Neutrophil (primary cell): ENCODE measurements at regions not wholly inside any gene's neighbourhood (a gene's known extent, or its start where the extent isn't known, plus 50 kb on each side); places are given as distances from the start of the nearest gene placed in this dataset.

ENCODE experiments used
- H3K27ac ChIP-seq: fragments of 200-600 bp; sonication (generic); 2 replicates; pipeline ENCODE4 v1.5.1; 2016; ENCODE audit warnings: mild to moderate bottlenecking, moderate library complexity
- H3K27me3 ChIP-seq: fragments of 200-600 bp; sonication (generic); 2 replicates; pipeline ENCODE4 v1.6.0; 2016; ENCODE audit warnings: mild to moderate bottlenecking
- H3K36me3 ChIP-seq: fragments of 200-600 bp; sonication (generic); 2 replicates; pipeline ENCODE4 v1.5.1; 2017
- H3K4me1 ChIP-seq, 2 experiments: fragments of 200-600 bp in 1 of 2; sonication (generic) in 1 of 2; 1 replicate in 1 of 2; 2 replicates in 1 of 2; pipeline versions ENCODE4 v1.5.1 to v1.6.1; 2013 to 2016; ENCODE audit warnings: low read depth in 1 of 2, low read length in 1 of 2, mild to moderate bottlenecking in 1 of 2, moderate library complexity in 1 of 2; ENCODE audit not compliant: control insufficient read depth in 1 of 2, insufficient read depth in 1 of 2
- H3K4me3 ChIP-seq, 2 experiments: fragments of 200-600 bp in 1 of 2; sonication (generic) in 1 of 2; 1 replicate in 1 of 2; 2 replicates in 1 of 2; pipeline ENCODE4 v1.5.1; 2013 to 2016; ENCODE audit warnings: low read depth in 1 of 2, low read length in 1 of 2, mild to moderate bottlenecking in 1 of 2, moderate library complexity in 1 of 2
- H3K9me3 ChIP-seq: fragments of 200-600 bp; sonication (generic); 2 replicates; pipeline ENCODE4 v1.5.1; 2016
- TF ChIP-seq, protein P1 (sequence below): fragments of 200-600 bp; sonication (generic); IDR thresholded peaks from 2 replicates; pipeline ENCODE4 v1.5.1; 2016; ENCODE audit warnings: antibody characterized with exemption

DNA sequence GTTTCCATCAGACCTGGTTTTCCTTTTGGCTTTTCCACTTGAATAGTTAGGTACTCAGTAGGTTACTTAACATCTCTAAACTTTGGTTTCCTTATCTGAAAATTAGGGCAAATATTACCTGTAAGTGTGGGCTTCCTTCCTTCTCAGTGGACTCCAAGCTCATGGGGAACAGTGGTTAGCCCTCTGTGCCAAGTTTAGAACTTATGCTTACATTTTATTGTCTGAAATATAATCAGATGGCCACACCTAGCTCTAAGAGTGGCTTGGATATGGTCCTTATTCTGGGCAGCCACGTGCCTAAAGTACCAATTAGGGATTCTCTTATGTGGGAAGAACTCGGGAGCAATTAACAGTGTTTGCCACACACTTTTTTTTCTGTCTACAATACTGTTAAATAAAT, 133.9 kb downstream of the UCHL1 start:
- H3K4me3 ChIP-seq: no peak overlapping the region
- H3K9me3 ChIP-seq: no peaks in the 10 kb centered on the region
- no peak overlapping the region for H3K27ac ChIP-seq

DNA sequence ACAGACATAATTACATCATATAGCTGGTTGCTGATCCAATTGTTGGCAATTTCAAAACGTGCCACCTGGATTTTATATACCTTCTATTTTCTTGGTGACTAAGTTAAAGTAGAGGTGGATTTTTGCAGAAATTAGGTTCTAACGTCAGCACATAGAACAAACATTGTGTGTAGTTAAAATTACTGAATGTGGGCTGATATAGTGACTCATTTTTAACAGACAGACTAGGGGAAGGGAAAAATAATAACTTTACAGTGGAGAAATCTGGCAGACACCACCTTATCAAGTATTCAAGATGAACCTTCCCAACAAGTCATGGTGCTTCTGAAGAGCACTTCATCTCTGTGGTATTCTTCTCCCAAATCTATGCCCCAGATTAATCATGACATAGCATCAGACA, 134.5 kb downstream of the UCHL1 start:
- Histone ChIP-seq H3K9me3 (no peaks in the 10 kb centered on the region), H3K27me3 (no peaks in the 10 kb centered on the region), H3K4me1 (no peaks in the 10 kb centered on the region), H3K27ac (no peak overlapping the region), H3K36me3 (no peaks in the 10 kb centered on the region), H3K4me3 (no peak overlapping the region)
- TF ChIP-seq, protein P1, sequence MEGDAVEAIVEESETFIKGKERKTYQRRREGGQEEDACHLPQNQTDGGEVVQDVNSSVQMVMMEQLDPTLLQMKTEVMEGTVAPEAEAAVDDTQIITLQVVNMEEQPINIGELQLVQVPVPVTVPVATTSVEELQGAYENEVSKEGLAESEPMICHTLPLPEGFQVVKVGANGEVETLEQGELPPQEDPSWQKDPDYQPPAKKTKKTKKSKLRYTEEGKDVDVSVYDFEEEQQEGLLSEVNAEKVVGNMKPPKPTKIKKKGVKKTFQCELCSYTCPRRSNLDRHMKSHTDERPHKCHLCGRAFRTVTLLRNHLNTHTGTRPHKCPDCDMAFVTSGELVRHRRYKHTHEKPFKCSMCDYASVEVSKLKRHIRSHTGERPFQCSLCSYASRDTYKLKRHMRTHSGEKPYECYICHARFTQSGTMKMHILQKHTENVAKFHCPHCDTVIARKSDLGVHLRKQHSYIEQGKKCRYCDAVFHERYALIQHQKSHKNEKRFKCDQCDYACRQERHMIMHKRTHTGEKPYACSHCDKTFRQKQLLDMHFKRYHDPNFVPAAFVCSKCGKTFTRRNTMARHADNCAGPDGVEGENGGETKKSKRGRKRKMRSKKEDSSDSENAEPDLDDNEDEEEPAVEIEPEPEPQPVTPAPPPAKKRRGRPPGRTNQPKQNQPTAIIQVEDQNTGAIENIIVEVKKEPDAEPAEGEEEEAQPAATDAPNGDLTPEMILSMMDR: no peak

More for the DNA sequence above, 133.9 kb downstream of the UCHL1 start:
- Histone ChIP-seq H3K27me3 (no peaks in the 10 kb centered on the region), H3K36me3 (no peaks in the 10 kb centered on the region), H3K4me1 (no peaks in the 10 kb centered on the region)
- TF ChIP-seq, protein P1: no peak

DNA sequence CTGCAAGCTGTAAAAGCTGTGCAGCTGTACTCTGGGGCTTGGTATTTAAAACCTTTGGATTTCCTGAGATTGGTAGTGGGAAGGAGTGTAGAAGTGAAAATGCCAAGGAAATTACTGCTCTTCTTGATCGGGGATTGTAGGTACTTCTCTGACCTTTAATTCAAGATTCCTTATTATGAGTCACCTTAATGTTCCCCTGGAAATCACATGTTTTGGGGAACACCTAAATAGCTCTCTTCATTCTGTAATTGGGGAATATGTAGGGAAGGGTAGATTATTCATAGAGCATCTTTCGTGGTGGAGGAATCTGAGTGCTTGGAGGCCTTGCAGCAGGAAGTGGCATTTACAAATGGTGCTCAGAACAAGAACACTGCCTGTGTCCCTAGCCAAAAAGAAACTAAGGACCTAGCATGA, 137.8 kb downstream of the UCHL1 start:
- H3K27ac ChIP-seq: no peak overlapping the region
- H3K4me3 ChIP-seq: no peak overlapping the region
- no peaks in the 10 kb centered on the region for H3K4me1 ChIP-seq
- H3K36me3 ChIP-seq: no peaks in the 10 kb centered on the region
- no peaks in the 10 kb centered on the region for H3K9me3 ChIP-seq
- TF ChIP-seq, protein P1: no peak
- H3K27me3 ChIP-seq: no peaks in the 10 kb centered on the region

DNA sequence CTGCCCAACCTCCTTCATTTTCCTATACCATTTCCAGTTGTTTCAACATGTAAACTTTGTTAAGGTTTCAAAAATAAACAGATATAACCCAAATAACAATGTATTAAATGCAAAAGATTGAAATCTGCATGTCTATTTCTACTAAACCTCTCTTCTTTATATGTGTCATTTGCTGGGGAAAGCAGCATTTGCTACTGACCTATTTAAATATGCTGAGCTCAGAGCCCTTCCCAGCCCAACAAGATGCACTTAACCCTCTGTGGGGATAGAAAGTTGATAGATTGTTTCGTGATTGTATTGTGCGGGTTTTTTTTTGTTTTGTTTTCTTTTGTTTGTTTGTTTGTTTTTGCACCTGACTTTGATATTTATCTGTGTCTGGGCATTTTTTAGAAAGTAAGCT, 139.5 kb downstream of the UCHL1 start:
- TF ChIP-seq, protein P1: no peak
- Histone ChIP-seq H3K27ac (no peak overlapping the region), H3K27me3 (no peaks in the 10 kb centered on the region), H3K4me1 (no peaks in the 10 kb centered on the region), H3K36me3 (no peaks in the 10 kb centered on the region), H3K9me3 (no peaks in the 10 kb centered on the region), H3K4me3 (no peak overlapping the region)

- H3K27ac ChIP-seq: no peak overlapping the region
Measured at GRCh38 chr4:41396869-41397268, 140.1 kb downstream of the UCHL1 start.

More at GRCh38 chr4:41396869-41397268, 140.1 kb downstream of the UCHL1 start:
- H3K27me3 ChIP-seq: no peaks in the 10 kb centered on the region
- no peaks in the 10 kb centered on the region for H3K36me3 ChIP-seq
- no peak overlapping the region for H3K4me3 ChIP-seq
- H3K9me3 ChIP-seq: no peaks in the 10 kb centered on the region
- TF ChIP-seq, protein P1: no peak
- no peaks in the 10 kb centered on the region for H3K4me1 ChIP-seq
